ENCODE measurements at regions not wholly inside any gene's neighbourhood (a gene's known extent, or its start where the extent isn't known, plus 50 kb on each side); places are given as distances from the start of the nearest gene placed in this dataset.
A peak's percentile ranks its signal among the peaks of the same experiment; 100 is the strongest.

DNA sequence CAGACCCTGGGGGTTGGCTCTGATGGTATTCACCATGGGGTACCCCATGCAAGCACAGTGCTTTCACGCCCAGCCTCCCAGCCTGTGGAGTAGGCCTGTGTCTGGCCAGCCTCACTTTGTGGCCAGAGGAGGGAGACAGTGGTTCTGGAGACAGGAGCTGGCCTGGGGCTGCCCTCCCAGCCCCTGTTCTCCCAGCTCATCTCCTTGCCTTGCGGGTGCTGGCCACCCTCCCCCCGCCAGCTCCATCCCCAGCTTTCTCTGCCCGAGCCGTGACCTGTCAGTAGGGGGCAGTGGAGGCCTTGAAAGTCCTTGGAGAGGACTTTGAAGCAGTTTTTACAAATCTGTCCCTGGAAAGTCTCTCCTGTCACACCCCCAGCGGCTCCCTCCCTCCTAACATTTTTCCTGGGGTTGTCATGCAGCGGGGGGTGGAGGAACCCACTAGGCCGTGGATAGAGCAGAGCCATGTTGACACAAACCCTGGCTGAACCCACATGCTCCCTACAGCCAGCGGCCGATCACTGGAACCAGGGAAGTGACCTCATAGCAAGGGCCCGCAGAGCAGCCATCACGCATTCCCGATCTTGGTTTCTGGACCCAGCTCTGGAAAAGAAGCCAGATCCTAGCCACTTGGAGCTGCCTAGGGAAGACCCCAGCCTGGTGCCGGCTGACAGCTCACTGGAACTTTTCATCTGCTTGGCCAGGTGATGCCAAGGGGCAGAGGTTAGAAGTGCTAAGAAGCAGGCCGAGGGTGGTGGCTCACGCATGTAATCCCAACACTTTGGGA, 289.4 kb downstream of the SEC14L1 start (continued):
- TF ChIP-seq ZNF614 (CRISPR knock-in tag; IDR thresholded peaks at IDR 0.05; ENCODE audit: borderline replicate concordance) (peak; percentile 71; the same call in 1 of the 2 replicates), FOXM1 (CRISPR knock-in tag; IDR thresholded peaks at IDR 0.05) (no peak), RCOR2 (CRISPR knock-in tag; IDR thresholded peaks at IDR 0.05) (peak; percentile 77), ZNF160 (CRISPR knock-in tag; IDR thresholded peaks at IDR 0.05) (0 out of 2 replicates have a peak, but pooled peaks have one; percentile 33), ZHX2 (IDR thresholded peaks at IDR 0.05; ENCODE audit: low read depth) (peak; percentile 61; the same call in 1 of the 2 replicates), ZHX2 (CRISPR knock-in tag; IDR thresholded peaks at IDR 0.05; ENCODE audit: borderline replicate concordance) (no peak), ZNF605 (CRISPR knock-in tag; IDR thresholded peaks at IDR 0.05) (no peak; the same call in 1 of the 2 replicates), FOSL2 (CRISPR knock-in tag; IDR thresholded peaks at IDR 0.05) (peak; percentile 91), NPAS2 (CRISPR knock-in tag; IDR thresholded peaks at IDR 0.05; ENCODE audit: borderline replicate concordance) (no peak), BRD4 (CRISPR knock-in tag; IDR thresholded peaks at IDR 0.05) (no peak), ETS1 (CRISPR knock-in tag; IDR thresholded peaks at IDR 0.05) (no peak), NFIB (CRISPR knock-in tag; IDR thresholded peaks at IDR 0.05; ENCODE audit: borderline replicate concordance) (no peak), YEATS4 (CRISPR knock-in tag; IDR thresholded peaks at IDR 0.05; ENCODE audit: borderline replicate concordance) (no peak), ZSCAN20 (CRISPR knock-in tag; IDR thresholded peaks at IDR 0.05; ENCODE audit: borderline replicate concordance) (no peak), ZNF136 (CRISPR knock-in tag; IDR thresholded peaks at IDR 0.05; ENCODE audit: low read depth) (no peak; the same call in 1 of the 2 replicates), ZNF552 (CRISPR knock-in tag; IDR thresholded peaks at IDR 0.05; ENCODE audit: borderline replicate concordance) (no peak), MTA3 (CRISPR knock-in tag; IDR thresholded peaks at IDR 0.05) (no peak), THYN1 (CRISPR knock-in tag; IDR thresholded peaks at IDR 0.05; ENCODE audit: borderline replicate concordance, low read depth) (no peak)
- TF ChIP-seq, protein P1, sequence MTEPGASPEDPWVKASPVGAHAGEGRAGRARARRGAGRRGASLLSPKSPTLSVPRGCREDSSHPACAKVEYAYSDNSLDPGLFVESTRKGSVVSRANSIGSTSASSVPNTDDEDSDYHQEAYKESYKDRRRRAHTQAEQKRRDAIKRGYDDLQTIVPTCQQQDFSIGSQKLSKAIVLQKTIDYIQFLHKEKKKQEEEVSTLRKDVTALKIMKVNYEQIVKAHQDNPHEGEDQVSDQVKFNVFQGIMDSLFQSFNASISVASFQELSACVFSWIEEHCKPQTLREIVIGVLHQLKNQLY (CRISPR knock-in tag; IDR thresholded peaks at IDR 0.05), result peak; percentile 66
- TF ChIP-seq, protein P2, sequence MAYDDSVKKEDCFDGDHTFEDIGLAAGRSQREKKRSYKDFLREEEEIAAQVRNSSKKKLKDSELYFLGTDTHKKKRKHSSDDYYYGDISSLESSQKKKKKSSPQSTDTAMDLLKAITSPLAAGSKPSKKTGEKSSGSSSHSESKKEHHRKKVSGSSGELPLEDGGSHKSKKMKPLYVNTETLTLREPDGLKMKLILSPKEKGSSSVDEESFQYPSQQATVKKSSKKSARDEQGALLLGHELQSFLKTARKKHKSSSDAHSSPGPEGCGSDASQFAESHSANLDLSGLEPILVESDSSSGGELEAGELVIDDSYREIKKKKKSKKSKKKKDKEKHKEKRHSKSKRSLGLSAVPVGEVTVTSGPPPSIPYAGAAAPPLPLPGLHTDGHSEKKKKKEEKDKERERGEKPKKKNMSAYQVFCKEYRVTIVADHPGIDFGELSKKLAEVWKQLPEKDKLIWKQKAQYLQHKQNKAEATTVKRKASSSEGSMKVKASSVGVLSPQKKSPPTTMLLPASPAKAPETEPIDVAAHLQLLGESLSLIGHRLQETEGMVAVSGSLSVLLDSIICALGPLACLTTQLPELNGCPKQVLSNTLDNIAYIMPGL (CRISPR knock-in tag; IDR thresholded peaks at IDR 0.05; ENCODE audit: borderline replicate concordance in 1 of 2, low read depth in 1 of 2), result peak; percentile 80 to 92

Measured in HepG2 (cell line).